VCaP (cell line): ENCODE measurements at regions not wholly inside any gene's neighbourhood (a gene's known extent, or its start where the extent isn't known, plus 50 kb on each side); places are given as distances from the start of the nearest gene placed in this dataset.
A peak's percentile ranks its signal among the peaks of the same experiment; 100 is the strongest.

Experiments
- H3K27ac ChIP-seq: fragments of 450-650 bp; 2 replicates; pipeline ENCODE4 v1.5.1; 2017
- TF ChIP-seq, protein P1 (sequence below): fragments of 450-650 bp; conservative IDR thresholded peaks from 2 replicates; pipeline ENCODE4 v1.5.1; 2017; ENCODE audit warnings: mild to moderate bottlenecking, moderate library complexity

GRCh38 chr2:120626566-120626965 is 109.1 kb upstream of the GLI2 start:
- peak overlapping the region; percentile 93 for H3K27ac ChIP-seq

DNA sequence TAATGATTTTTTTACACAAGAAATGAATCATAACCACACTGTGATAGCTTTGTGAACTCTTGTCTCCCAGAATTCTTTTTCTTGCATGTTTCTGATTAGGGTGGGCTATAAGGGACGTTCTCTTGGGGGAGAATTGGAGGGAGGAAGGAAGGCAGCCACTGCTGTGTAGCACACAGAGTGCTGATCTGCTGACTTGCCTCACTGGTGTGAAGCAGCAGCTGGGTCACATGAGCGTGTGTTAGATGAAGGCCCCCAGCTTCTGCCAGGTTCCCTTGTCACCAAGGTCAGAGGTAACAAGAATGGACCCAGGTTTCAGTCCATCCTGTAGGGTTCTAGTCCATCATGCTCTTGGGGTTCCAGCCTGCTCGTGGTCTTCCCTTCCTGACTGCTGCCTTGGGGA is 107.4 kb upstream of the GLI2 start:
- peak overlapping the region; percentile 93; the same call in 1 of the 2 replicates for H3K27ac ChIP-seq
- TF ChIP-seq, protein P1, sequence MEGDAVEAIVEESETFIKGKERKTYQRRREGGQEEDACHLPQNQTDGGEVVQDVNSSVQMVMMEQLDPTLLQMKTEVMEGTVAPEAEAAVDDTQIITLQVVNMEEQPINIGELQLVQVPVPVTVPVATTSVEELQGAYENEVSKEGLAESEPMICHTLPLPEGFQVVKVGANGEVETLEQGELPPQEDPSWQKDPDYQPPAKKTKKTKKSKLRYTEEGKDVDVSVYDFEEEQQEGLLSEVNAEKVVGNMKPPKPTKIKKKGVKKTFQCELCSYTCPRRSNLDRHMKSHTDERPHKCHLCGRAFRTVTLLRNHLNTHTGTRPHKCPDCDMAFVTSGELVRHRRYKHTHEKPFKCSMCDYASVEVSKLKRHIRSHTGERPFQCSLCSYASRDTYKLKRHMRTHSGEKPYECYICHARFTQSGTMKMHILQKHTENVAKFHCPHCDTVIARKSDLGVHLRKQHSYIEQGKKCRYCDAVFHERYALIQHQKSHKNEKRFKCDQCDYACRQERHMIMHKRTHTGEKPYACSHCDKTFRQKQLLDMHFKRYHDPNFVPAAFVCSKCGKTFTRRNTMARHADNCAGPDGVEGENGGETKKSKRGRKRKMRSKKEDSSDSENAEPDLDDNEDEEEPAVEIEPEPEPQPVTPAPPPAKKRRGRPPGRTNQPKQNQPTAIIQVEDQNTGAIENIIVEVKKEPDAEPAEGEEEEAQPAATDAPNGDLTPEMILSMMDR = no peak

More at GRCh38 chr2:120626566-120626965, 109.1 kb upstream of the GLI2 start:
- TF ChIP-seq, protein P1 = no peak

- TF ChIP-seq, protein P1 = no peak
Measured at GRCh38 chr2:120629241-120629895, 106.3 kb upstream of the GLI2 start.

DNA sequence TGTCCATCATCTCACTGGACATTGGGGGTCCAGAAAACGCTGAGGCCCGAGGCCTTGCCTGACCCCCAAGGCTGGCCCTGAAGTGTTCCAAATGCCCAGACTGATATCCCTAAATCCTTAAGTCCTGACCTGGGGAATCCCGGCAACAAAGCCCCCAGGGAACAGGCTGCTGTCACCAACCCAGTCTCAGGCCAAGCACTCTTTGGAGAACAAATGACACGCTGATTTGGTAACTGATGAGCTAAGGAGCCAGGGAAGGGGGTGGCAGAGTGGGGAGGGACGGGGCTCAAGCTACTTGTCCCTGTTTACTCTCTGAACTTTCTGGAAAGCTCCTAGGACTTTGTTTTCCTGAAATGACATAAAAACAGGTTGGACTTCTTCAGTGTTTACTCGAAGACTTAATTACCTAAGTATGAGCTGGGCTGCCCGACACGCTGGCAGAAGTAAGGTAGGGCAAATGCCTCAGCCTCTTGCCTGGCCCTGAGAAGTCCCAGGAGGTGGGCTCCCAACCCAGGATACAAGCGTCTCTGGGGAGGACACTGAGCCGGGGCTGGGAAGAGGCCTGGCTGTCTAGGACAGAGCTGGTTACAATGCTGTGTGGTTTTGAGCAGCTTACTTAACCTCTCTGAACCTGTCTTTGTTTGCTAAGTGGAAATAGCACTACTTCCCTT is 105.5 kb upstream of the GLI2 start:
- peak overlapping the region; percentile 93 for H3K27ac ChIP-seq
- TF ChIP-seq, protein P1 = no peak

More at GRCh38 chr2:120629241-120629895, 106.3 kb upstream of the GLI2 start:
- peak overlapping the region; percentile 93 for H3K27ac ChIP-seq

- TF ChIP-seq, protein P1 = no peak
- peak overlapping the region; percentile 93 for H3K27ac ChIP-seq
Measured at GRCh38 chr2:120631236-120631635, 104.4 kb upstream of the GLI2 start.

DNA sequence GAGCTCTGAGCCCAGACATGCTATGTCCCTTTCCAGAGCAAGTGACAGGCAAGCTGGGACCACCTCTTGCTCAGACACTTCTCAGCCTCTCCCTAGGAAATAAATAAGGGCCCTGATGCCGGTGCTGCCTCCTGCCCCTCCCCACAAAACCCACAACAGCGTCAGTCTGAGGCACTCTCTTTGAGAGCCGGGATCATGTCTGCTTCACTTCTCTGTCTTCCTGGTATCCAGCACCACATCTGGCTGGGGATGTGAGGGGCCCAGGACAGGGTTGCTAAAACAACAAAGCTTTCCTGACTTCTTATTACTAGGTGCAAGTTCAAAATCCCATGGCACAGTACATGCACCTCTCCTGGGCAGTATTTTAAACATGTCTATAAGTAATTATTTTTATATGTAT is 103.9 kb upstream of the GLI2 start:
- TF ChIP-seq, protein P1 = no peak
- peak overlapping the region; percentile 93; the same call in 1 of the 2 replicates for H3K27ac ChIP-seq

DNA sequence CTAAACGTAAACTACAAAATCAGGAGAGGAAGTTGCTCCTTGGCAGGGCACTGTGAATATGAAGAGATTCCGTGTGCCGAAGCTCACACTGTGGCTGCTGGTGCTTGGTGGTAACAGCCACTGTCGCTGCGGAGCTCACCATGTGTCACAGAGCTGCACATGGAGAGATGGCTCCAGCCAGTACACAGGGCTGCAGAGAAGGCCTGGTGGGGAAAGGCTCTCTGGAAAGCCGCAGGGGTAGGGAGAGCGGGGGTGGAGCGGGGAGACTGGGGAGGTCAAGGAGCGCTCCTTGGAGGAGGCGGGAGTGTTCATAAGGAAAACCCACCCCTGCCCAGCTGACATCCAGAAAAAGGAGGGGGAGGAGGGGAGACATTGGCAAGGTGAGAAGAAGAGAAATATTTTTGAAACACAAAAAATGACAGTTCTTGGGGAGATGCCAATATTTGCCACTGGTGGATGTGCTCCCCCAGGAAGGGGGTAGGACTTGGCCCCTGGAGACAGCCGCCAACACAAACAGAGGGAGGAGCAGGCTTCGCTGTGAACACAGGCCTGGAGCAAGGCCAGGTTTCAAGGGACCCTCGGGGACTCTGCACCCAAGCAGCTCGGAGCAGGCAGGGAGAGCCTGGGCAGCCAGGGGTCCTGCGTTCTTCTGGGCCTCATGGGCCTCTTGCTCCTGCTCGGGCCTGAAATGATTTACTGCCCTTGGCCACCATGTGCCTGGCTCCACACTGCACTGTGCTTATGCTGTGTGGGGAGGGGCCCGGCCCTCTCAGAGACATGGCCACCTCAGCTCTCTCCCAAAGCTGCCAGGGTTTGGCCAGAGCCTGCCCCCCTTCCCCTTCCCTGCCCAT is 102.6 kb upstream of the GLI2 start:
- H3K27ac ChIP-seq = peak overlapping the region; percentile 56; the same call in 1 of the 2 replicates
- TF ChIP-seq, protein P1 = no peak
